ENCODE measurements at regions not wholly inside any gene's neighbourhood (a gene's known extent, or its start where the extent isn't known, plus 50 kb on each side); places are given as distances from the start of the nearest gene placed in this dataset.

GRCh38 chr3:40992023-40992422, 207.3 kb upstream of the CTNNB1 start:
- DNase-seq (ENCODE audit: extremely low read depth, low read depth), result no peak
- TF ChIP-seq CTCF (IDR thresholded peaks at IDR 0.05; ENCODE audit: low read depth, low read length, missing control alignments), result no peak
- H3K4me3 ChIP-seq (replicated peaks; ENCODE audit: low read depth, low read length), result no peak overlapping the region

DNA sequence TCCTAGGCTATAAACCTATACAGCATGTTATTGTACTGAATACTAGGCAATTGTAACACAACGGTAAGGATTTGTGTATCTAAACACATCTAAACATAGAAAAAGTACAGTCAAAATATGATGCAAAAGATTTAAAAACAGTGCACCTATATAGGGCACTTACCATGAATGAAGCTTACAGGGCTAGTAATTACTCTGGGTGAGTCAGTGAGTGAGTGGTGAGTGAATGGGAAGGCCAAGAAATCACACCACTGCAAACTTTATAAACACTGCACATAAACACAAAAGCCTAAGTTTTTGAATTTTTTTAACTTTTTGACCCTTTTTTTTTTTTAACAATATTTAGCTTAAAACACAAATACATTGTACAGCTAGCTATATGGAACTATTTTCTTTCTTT, 204.7 kb upstream of the CTNNB1 start:
- no peak overlapping the region for H3K4me3 ChIP-seq (replicated peaks; ENCODE audit: low read depth, low read length)
- TF ChIP-seq CTCF (IDR thresholded peaks at IDR 0.05; ENCODE audit: low read depth, low read length, missing control alignments), result no peak
- no peak for DNase-seq (ENCODE audit: extremely low read depth, low read depth)

- H3K4me3 ChIP-seq (replicated peaks; ENCODE audit: low read depth, low read length), result no peak overlapping the region
- no peak for DNase-seq (ENCODE audit: extremely low read depth, low read depth)
- TF ChIP-seq CTCF (IDR thresholded peaks at IDR 0.05; ENCODE audit: low read depth, low read length, missing control alignments), result no peak
Measured at GRCh38 chr3:40995271-40995670, 204.0 kb upstream of the CTNNB1 start.

DNA sequence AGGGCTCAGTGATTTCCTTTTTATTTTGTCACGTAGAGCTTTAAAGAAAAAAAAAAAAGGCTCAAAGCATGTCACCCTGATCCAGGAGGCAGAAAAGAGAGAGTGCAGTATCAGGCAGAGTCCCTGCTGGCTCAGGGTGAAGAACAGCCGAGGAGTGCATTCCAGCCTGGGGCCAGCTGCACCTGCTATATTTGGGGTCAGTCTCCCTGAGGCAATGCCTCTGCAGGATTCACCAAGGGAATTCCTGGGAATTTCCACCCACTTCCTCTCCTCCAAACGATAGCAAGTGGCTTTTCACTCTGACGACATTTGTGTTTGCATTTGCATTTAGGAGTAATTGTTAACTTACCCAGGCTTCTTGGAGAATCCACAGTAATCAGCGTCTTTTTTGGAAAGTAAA, 202.9 kb upstream of the CTNNB1 start:
- no peak for TF ChIP-seq CTCF (IDR thresholded peaks at IDR 0.05; ENCODE audit: low read depth, low read length, missing control alignments)
- DNase-seq (ENCODE audit: extremely low read depth, low read depth), result no peak
- no peak overlapping the region for H3K4me3 ChIP-seq (replicated peaks; ENCODE audit: low read depth, low read length)

DNA sequence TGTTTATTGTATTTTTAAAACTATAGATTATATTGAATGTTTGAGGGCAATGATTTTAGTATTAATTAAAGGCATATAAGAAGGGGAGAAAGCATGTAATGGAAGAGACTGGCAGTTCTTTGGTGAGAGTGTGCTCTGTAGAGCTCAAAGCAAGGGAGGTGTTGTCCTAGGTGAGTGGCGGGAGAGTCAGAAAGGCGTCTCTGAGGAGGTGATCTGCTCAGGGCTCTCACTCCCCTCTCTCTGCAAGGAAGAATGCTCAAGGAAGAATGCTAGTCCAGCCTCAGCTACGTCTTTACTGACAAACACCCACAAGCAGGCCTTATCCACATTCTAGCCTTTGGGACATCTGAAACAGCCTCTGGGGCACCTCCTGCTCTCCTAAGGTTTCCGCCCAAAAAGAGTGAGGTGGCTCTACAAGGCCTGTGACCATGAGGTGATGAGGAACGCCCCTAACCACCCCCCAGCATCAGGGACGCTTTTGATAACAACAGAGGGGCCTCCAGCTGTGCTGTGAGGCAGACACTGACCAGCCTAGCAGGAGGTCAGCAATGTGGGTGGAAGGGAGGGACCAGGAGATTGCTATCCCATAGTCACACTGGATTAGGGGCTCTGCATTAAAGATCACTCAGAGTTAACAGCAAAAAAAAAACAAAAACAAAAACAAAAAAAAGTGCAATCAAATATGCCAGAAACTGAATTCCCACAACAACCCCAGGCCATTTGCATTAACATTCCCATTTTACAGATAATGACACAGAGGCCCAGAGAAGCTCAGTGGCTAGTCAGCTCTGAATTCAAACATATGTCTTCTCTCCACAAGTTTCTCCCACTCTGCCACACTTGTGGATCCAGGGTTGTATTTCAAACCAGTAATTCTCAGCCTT, 202.2 kb upstream of the CTNNB1 start:
- no peak for DNase-seq (ENCODE audit: extremely low read depth, low read depth)
- H3K4me3 ChIP-seq (replicated peaks; ENCODE audit: low read depth, low read length), result no peak overlapping the region
- TF ChIP-seq CTCF (IDR thresholded peaks at IDR 0.05; ENCODE audit: low read depth, low read length, missing control alignments), result no peak

DNA sequence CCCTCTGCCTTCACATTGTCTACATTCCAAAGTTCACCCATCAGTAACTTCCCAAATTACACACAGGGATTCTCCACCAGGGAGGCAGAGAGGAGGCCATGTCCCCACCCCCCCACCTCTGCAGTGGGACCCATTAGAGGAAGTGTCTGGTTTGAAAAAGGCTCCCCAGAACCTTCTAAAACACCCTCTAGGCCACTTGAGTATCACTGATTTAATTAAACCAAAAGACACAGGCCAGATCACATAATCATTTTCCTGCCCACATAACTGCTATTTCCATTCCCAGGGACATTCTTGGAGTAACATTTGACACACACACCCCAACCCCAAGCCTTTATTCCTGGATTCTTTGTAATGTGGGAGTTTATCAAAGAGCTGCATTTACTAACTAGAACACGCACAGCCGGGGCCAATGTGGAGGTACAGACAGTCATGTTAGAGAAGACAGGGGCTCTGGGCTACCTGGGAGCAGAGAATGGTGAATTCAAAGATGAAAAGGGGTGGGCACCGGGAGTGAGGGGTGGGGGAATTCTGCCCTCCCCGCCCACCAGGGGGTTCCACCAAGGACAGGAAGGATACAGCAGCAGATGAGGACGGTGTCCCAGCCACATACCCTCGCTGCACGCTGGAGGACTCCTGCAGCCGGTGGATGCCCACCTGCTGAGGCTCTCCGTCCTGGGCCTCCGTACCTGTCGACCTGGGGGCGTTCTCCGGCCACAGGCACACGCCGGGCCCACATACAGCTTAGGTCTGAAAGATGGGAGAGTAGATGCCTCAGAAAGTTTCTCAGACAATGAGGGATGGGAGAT, 201.4 kb upstream of the CTNNB1 start:
- DNase-seq (ENCODE audit: extremely low read depth, low read depth), result no peak
- TF ChIP-seq CTCF (IDR thresholded peaks at IDR 0.05; ENCODE audit: low read depth, low read length, missing control alignments), result no peak

More for the DNA sequence above, 201.4 kb upstream of the CTNNB1 start:
- no peak overlapping the region for H3K4me3 ChIP-seq (replicated peaks; ENCODE audit: low read depth, low read length)

All from HFF-Myc (cell line).